GM12864 (cell line): ENCODE measurements at regions not wholly inside any gene's neighbourhood (a gene's known extent, or its start where the extent isn't known, plus 50 kb on each side); places are given as distances from the start of the nearest gene placed in this dataset.

Experiments used
- DNase-seq: peaks from one replicate; pipeline ENCODE4 v3.0.0-alpha.2; 2011; ENCODE audit warnings: low read depth
- H3K4me3 ChIP-seq: 2 replicates; pipeline ENCODE4 v1.5.1; 2011; ENCODE audit warnings: mild to moderate bottlenecking, low read depth, low read length, control low read depth
- CTCF ChIP-seq: IDR thresholded peaks from 2 replicates; pipeline ENCODE4 v1.5.1; 2011; ENCODE audit warnings: low read depth, mild to moderate bottlenecking, moderate library complexity, low read length, control low read depth, inconsistent platforms; ENCODE audit errors: missing control alignments

GRCh38 chr15:99440551-99441443, 125.0 kb upstream of the MEF2A start:
- TF ChIP-seq CTCF, result no peak
- H3K4me3 ChIP-seq, result no peak overlapping the region
- DNase-seq, result no peak

DNA sequence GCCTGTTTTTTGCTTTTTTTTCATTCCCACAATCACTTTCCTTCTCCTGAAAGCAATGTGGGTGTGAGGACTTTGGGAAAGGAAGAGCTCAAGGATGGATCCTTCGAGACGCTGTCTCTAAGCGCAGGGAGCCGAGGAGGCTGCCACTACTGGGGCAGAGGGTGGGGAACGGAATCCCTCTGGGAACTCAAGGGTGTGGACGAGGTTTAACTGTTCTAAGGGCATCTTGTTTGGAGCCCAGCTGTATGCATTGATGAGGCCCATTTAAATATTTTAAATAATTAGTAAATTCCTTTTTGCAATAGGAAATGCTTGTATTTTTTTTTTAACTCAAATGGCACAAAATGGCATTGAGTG, 124.4 kb upstream of the MEF2A start:
- TF ChIP-seq CTCF, result no peak
- H3K4me3 ChIP-seq, result no peak overlapping the region
- DNase-seq, result no peak

DNA sequence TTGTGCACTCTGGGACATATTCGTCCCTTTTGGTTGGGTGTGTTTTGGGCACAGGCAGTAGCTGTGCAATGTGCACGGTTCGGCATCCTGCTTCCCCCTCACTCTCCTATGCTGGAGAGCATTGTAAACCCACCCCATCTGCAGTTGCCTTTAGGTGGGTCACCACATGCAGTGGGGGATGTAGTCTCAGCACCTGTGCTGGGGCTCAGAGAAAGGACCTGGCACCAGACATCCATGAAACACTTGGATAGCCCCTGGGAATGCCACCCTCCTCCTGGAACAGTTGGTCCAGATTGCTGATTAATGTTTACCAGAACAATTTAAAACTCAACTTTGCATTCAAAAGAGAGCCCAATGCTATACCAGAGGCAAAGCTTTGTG, 123.9 kb upstream of the MEF2A start:
- DNase-seq, result no peak
- no peak for TF ChIP-seq CTCF
- H3K4me3 ChIP-seq, result no peak overlapping the region

- H3K4me3 ChIP-seq, result no peak overlapping the region
- TF ChIP-seq CTCF, result no peak
- no peak for DNase-seq
Observed at GRCh38 chr15:99442252-99442897, 123.4 kb upstream of the MEF2A start.

DNA sequence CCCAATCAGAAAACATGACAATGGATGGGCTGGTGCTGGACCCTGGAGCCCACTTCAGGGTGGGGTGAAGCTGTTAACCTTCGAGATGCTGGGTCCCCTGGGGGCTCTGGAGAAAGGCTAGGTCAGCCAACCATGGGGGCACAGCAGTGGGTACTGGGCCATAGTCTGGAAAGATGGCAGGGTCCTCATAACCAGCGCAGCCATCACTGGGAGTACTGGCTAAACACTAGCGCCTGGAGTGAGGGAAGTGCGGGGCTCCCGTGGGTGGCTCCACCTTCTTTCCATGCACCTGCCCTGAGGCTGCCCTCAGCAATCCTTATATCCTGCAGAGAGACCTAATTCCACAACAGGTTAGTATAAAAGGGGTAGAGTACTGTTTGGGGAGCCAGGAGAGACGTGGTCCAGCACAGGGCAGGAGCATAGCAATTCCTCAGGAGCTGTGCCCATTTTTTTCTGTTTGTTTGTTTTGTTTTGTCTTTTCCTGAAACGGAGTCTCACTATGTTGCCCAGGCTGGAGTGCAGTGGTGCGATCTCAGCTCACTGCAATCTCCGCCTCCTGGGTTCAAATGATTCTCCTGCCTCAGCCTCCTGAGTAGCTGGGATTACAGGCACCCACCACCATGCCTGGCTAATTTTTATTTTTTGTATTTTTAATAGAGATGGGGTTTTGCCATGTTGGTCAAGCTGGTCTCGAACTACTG, 122.6 kb upstream of the MEF2A start:
- no peak overlapping the region for H3K4me3 ChIP-seq
- TF ChIP-seq CTCF, result no peak
- DNase-seq, result no peak

DNA sequence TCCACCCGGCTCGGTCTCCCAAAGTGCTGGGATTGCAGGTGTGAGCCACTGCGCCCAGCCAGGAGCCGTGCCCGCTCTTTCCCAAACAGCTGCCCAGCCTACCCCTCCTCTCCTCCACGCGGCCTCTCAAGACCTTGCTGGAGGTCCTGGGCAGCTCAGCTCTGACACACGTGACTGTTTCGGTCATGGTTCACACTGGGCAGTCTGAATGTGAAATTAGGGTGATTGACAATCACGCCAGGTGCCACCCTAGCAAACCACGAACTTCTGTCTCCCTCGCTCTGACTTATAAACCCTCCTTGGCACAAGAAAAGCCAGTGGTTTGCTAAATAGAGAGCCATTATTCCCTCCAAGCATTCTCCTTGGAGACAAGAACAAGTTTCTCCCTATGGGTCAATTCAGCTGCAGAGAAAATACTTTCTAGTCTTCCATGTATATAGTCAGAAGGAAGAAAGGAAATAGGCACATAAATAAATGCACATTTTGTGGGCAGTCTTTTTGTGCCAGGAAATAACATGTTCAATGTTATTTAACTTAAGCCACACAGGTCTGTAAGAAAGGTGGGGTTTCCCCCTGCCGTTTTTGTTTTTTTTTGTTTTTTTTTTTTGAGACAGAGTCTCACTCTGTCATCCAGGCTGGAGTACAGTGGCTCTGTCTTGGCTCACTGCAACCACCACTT, 121.9 kb upstream of the MEF2A start:
- DNase-seq, result no peak
- TF ChIP-seq CTCF, result no peak
- no peak overlapping the region for H3K4me3 ChIP-seq
